ENCODE measurements at regions not wholly inside any gene's neighbourhood (a gene's known extent, or its start where the extent isn't known, plus 50 kb on each side); places are given as distances from the start of the nearest gene placed in this dataset.
"Not testable (repeated sequence)": the region's sequence is repeated elsewhere in the genome, so short reads cannot be mapped to it uniquely, and the experiment has no call there.

- DNase-seq (no peak), ATAC-seq (no peak)
- no peak overlapping the region for H3K4me3 ChIP-seq
- intact Hi-C loops (cut with DNase I) = no loop called here
- H3K27me3 ChIP-seq = no peaks in the 10 kb centered on the region
- TF ChIP-seq CTCF (IDR thresholded peaks at IDR 0.05) = no peak
- H3K27ac ChIP-seq = no peak overlapping the region
- H3K9me3 ChIP-seq = no peaks in the 10 kb centered on the region
- no peaks in the 10 kb centered on the region for H3K4me1 ChIP-seq
- no peaks in the 10 kb centered on the region for H3K36me3 ChIP-seq
Measured at GRCh38 chr1:105565006-105565405, 1491.5 kb upstream of the PRMT6 start.

DNA sequence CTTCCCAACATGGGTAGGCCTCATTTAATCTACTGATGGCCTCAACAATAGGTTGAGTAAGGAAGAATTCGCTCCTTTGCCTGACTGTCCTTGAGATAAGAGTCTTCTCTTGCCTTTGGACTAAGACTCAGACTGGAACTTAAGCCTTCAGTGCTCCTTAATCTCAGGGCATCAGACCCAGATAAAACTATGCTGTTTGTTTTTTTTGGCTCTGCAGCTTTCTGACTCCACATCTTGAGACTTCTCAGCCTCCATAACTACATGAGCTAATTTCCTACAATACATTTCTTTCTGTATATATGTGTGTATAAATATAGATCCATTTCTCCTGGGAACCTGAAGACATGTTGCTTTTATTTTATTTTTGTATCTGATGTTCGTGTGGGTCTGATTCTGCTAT, 1470.7 kb upstream of the PRMT6 start:
- TF ChIP-seq CTCF (IDR thresholded peaks at IDR 0.05) = no peak
- Histone ChIP-seq H3K36me3 (no peaks in the 10 kb centered on the region), H3K27me3 (no peaks in the 10 kb centered on the region), H3K9me3 (no peaks in the 10 kb centered on the region), H3K27ac (no peak overlapping the region), H3K4me1 (no peaks in the 10 kb centered on the region), H3K4me3 (no peak overlapping the region)
- intact Hi-C loops (cut with DNase I) = no loop called here
- ATAC-seq (no peak), DNase-seq (no peak)

GRCh38 chr1:105591681-105592080, 1464.8 kb upstream of the PRMT6 start:
- Histone ChIP-seq H3K27ac (no peak overlapping the region), H3K4me1 (no peaks in the 10 kb centered on the region), H3K27me3 (no peaks in the 10 kb centered on the region), H3K36me3 (no peaks in the 10 kb centered on the region), H3K4me3 (no peak overlapping the region), H3K9me3 (no peaks in the 10 kb centered on the region)
- no peak for ATAC-seq
- intact Hi-C loops (cut with DNase I) = no loop called here
- no peak for TF ChIP-seq CTCF (IDR thresholded peaks at IDR 0.05)
- no peak for DNase-seq

DNA sequence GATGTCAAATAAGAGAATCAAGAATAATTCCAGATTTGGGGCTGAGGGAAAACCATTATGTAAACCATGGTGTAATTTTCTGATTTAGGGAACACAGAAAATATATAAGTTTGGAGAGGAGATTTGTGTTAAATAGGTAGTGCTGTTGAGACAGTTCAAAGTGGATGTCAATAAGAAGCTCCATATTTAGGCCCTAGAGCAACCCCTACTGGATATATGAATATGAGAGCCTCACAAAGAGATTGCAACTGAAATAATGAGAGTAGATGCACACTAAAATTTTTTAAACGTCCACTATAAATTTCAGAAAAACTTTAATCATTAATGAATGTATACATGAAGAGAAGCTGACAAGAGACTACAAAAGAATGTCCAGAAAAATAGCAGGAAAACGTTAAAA, 1447.8 kb upstream of the PRMT6 start:
- no peak overlapping the region for H3K27ac ChIP-seq
- no peaks in the 10 kb centered on the region for H3K27me3 ChIP-seq
- intact Hi-C loops (cut with DNase I) = no loop called here
- no peaks in the 10 kb centered on the region for H3K36me3 ChIP-seq
- DNase-seq (no peak), ATAC-seq (no peak)
- H3K4me1 ChIP-seq = no peaks in the 10 kb centered on the region
- no peak for TF ChIP-seq CTCF (IDR thresholded peaks at IDR 0.05)
- H3K9me3 ChIP-seq = no peaks in the 10 kb centered on the region
- no peak overlapping the region for H3K4me3 ChIP-seq

GRCh38 chr1:105626276-105626987, 1430.0 kb upstream of the PRMT6 start:
- Histone ChIP-seq H3K9me3 (no peaks in the 10 kb centered on the region), H3K4me1 (no peaks in the 10 kb centered on the region), H3K36me3 (no peaks in the 10 kb centered on the region), H3K27ac (no peak overlapping the region), H3K4me3 (no peak overlapping the region), H3K27me3 (no peaks in the 10 kb centered on the region)
- DNase-seq (no peak), ATAC-seq (no peak)
- intact Hi-C loops (cut with DNase I) = no loop called here
- TF ChIP-seq CTCF (IDR thresholded peaks at IDR 0.05) = no peak

DNA sequence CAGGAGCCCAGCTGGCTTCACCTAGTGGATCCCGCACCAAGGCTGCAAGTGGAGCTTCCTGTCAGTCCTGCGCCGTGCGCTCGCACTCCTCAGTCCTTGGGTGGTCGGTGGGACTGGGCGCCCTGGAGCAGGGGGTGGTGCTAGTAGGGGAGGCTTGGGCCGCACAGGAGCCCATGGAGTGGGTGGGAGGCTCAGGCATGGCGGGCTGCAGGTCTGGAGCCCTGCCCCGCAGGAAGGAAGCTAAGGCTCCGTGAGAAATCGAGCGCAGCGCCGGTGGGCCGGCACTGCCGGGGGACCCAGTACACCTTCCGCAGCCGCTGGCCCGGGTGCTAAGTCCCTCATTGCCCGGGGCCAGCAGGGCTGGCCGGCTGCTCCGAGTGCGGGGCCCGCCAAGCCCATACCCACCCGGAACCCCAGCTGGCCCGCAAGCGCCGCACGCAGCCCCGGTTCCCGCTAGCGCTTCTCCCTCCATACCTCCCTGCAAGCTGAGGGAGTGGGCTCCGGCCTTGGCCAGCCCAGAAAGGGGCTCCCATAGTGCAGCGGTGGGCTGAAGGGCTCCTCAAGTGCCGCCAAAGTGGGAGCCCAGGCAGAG, 1425.2 kb upstream of the PRMT6 start:
- ATAC-seq = not testable (repeated sequence)

More for the DNA sequence above, 1425.2 kb upstream of the PRMT6 start:
- H3K4me3 ChIP-seq; H3K4me1 ChIP-seq; intact Hi-C loops (cut with DNase I); H3K36me3 ChIP-seq; H3K9me3 ChIP-seq; DNase-seq; H3K27me3 ChIP-seq; H3K27ac ChIP-seq: not testable (repeated sequence)

Data from upper lobe of right lung (tissue), 1 donor.